Motor neuron (in vitro differentiated cells): ENCODE measurements at regions not wholly inside any gene's neighbourhood (a gene's known extent, or its start where the extent isn't known, plus 50 kb on each side); places are given as distances from the start of the nearest gene placed in this dataset.
A peak's percentile ranks its signal among the peaks of the same experiment; 100 is the strongest.

Experiments
- ATAC-seq, 8 experiments: fragments of 200-7000 bp; cut with Tn5 transposase; replicated peaks in 6 of 8; 2 replicates each; pipeline ENCODE4 v1.8.0; 2021; ENCODE audit warnings: mild to moderate bottlenecking in 8 of 8, moderate library complexity in 8 of 8
- H3K27ac ChIP-seq, 2 donors: fragments of 250-450 bp; sonication (Bioruptor Pico); 2 replicates each; pipeline ENCODE4 v1.9.0; 2021; ENCODE audit warnings: antibody characterized with exemption in 2 of 2, mild to moderate bottlenecking in 2 of 2, moderate library complexity in 1 of 2
- H3K4me1 ChIP-seq, 2 donors: fragments of 250-450 bp; sonication (Bioruptor Pico); replicated peaks in 1 of 2; 2 replicates each; pipeline ENCODE4 v1.6.1; 2021; ENCODE audit warnings: antibody characterized with exemption in 2 of 2, mild to moderate bottlenecking in 2 of 2, moderate library complexity in 1 of 2
- H3K4me3 ChIP-seq, 5 donors: fragments of 250-450 bp; sonication (Bioruptor Pico); 2 replicates each; pipeline ENCODE4 v1.9.0; 2021; ENCODE audit warnings: antibody characterized with exemption in 5 of 5, mild to moderate bottlenecking in 5 of 5, moderate library complexity in 4 of 5
- WGBS, 10 experiments: fragments of 450-650 bp; shearing (Covaris generic); methylation state at CpG; one replicate each; pipeline ENCODE4 v1.0.0; 2022; 5-methylcytosine and 5-hydroxymethylcytosine counted together
- in situ Hi-C, 9 experiments: fragments of 400-800 bp; cut with MboI; loops; one replicate each; pipeline ENCODE4 v1.15.0; 2021; ENCODE audit warnings: low sequenced_read_pairs in 9 of 9, low pct_unique_long_range_greater_than_20kb in 2 of 9; ENCODE audit not compliant: unreplicated experiment in 9 of 9

DNA sequence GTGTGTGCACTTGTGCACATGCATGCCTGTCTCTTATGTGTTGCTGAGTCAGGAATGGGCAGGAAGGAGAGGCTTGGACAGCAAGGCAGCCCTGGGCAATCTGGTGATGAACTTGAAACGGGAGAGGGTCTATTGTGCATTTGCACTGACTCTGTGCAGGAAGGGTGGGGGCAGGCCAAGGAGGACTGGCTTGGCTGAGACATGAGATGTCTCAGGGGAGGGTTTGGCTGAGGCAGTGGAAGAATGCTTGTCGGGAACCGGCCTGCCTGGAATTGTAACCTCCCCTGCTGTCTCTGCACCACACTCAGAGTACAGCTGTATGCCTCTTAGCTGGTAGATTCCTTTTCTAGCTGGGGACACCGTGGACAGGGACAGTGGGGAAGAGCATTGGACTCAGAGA lies 176.1 kb upstream of the TNP1 start:
- Histone ChIP-seq H3K4me1 (peaks cover 0 to 12% of the 10 kb centered on the region in 2 donors), H3K27ac (no peak overlapping the region), H3K4me3 (no peak overlapping the region)
- in situ Hi-C loops, result no loop called here
- WGBS, 10 experiments, result 0 to 48% (median 20%) methylated on average over 1 to 3 of the region's 4 CpGs; no CpG with 5 or more reads in 5 of the 10 experiments
- ATAC-seq, result peak; percentile 32 to 96 (median 74)

DNA sequence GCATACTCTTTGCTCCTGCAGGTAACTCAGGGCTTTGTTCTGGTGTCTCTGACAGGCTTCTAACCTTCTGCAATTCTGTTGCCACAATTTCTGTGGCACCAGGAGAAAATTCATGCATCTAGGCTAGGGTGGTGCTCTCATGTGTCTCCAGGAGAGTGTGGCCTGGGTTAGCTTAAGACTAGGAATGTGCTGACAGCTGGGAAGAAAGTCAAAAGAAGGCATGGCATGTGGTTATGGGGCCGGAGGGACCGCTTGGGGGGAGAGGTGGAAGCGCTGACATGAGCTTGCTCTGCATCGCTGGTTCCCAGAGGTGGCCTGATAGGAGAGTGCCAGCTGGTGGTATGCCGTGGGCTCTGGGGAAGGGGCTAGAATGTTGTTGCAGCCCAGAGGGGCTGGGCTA lies 173.3 kb upstream of the TNP1 start:
- H3K27ac ChIP-seq, result no peak overlapping the region
- WGBS, 10 experiments, result 20 to 91% (median 40%) methylated on average over 1 to 5 of the region's 5 CpGs; no CpG with 5 or more reads in 7 of the 10 experiments
- no peak overlapping the region for H3K4me3 ChIP-seq
- H3K4me1 ChIP-seq, result peaks cover 0 to 12% of the 10 kb centered on the region in 2 donors
- in situ Hi-C loops, result no loop called here
- no peak for ATAC-seq

DNA sequence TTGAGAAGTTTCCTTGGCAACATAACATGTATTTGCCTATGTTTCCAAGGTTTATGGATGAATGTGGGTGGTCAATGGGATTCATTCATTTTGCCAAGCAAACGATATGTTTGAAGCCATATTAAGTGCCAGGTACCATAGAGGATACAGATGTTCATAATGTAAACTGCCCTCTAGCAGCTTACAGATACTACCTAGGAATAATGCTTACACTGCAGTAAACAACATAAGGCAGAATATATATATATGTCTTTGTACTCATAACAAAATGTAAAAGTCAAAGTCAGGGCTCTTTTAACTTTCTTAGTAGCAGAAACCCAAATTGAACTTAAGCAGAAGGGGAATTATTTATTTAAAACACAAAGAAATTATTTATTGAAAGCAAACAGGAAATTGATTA lies 171.6 kb upstream of the TNP1 start:
- no peak for ATAC-seq
- in situ Hi-C loops, result no loop called here

DNA sequence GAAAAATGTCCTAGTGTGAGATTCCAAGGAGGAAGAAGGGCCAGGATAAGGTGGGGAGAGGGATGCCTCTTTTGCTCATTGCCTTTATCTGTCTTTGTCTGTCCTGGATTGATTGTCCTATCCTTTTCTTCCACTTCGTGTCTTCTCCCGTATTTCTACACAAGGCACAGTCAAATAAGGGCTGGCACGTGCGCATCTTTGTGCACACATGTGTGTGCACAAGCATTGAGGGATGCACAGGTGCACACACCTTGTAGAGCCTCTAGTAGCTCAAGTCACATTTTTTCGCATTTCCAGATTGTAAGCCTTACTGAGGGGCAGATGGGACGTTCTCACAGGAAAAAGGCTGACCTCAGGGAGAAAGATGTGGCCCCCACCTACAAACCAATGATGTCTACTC lies 170.2 kb upstream of the TNP1 start:
- no peak for ATAC-seq
- Histone ChIP-seq H3K4me3 (no peak overlapping the region), H3K4me1 (no peaks in the 10 kb centered on the region), H3K27ac (no peak overlapping the region)
- in situ Hi-C loops, result no loop called here
- 50 to 92% (median 73%) methylated on average over 1 to 6 of the region's 6 CpGs; no CpG with 5 or more reads in 3 of the 10 experiments for WGBS, 10 experiments

More for the DNA sequence above, 171.6 kb upstream of the TNP1 start:
- Histone ChIP-seq H3K27ac (no peak overlapping the region), H3K4me3 (no peak overlapping the region), H3K4me1 (peaks cover 0 to 7% of the 10 kb centered on the region in 2 donors)
- WGBS, 10 experiments, result 0 to 100% (median 73%) methylated on average over 1 of the region's 1 CpG; no CpG with 5 or more reads in 4 of the 10 experiments

DNA sequence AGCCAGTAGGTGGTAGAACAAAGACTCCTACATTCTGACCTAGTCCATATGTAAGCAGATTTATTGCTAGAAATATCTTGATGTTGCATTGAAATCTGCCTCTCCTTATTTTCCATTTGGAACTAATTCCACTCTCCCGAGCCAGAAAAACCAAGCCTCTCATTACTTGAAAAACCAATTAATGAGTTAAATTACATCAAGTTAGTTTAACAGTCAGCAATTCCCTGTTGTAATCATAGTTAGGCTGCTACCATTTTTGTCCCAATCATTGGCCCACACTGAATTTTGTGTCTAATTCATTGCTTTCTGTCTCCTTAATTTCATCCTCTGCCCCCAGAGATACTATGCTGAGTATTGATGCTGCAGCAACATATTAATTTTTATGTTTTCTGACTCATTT lies 168.3 kb upstream of the TNP1 start:
- ATAC-seq, result no peak
- in situ Hi-C loops, result no loop called here
- WGBS, 10 experiments, result 0 to 100% (median 83%) methylated on average over 1 of the region's 1 CpG; no CpG with 5 or more reads in 1 of the 10 experiments
- Histone ChIP-seq H3K27ac (no peak overlapping the region), H3K4me3 (no peak overlapping the region), H3K4me1 (no peaks in the 10 kb centered on the region)

DNA sequence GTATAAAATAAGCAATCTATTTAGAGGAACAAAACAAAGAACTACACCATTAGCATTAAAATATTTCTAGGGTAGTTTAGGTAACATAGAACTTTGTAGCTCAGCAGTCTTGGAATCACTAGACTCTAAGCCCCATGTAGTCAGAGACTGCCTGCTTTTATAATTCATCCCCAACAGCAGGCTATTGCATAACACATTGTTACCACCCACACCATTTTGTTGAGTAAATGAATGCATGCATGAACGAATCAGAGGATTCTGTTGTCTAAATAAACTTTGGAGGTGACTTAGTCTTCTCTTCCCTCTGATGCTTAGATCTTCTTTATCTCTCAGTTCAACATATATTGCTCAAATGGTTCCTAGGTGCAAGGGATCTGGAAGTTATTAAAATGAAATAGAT lies 167.6 kb upstream of the TNP1 start:
- no peak overlapping the region for H3K4me3 ChIP-seq
- no peak for ATAC-seq
- 0 to 83% (median 24%) methylated on average over 1 of the region's 1 CpG; no CpG with 5 or more reads in 2 of the 10 experiments for WGBS, 10 experiments
- in situ Hi-C loops, result no loop called here
- H3K27ac ChIP-seq, result no peak overlapping the region
- H3K4me1 ChIP-seq, result no peaks in the 10 kb centered on the region

DNA sequence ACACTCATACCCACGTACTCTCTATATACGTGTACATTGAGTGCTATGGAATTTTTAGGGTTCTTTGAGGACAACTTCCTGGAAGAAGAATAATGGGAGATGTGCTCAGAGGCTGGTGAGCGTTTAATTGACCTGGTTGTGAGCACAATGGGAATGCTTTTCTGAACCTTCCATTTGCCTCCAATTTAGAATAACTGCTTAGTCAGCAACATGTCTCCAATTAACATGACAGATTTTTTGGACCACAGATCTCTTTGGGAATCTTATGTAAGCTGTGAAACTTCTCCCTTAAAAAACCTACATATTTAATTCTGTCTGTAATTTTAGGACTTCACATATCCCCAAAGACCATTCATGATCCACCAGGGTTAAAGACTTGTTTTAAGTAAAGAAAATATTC lies 166.7 kb upstream of the TNP1 start:
- 0 to 100% (median 73%) methylated on average over 1 to 3 of the region's 3 CpGs for WGBS, 10 experiments
- no peak for ATAC-seq
- no peak overlapping the region for H3K27ac ChIP-seq
- in situ Hi-C loops, result no loop called here
- no peaks in the 10 kb centered on the region for H3K4me1 ChIP-seq
- H3K4me3 ChIP-seq, result no peak overlapping the region

DNA sequence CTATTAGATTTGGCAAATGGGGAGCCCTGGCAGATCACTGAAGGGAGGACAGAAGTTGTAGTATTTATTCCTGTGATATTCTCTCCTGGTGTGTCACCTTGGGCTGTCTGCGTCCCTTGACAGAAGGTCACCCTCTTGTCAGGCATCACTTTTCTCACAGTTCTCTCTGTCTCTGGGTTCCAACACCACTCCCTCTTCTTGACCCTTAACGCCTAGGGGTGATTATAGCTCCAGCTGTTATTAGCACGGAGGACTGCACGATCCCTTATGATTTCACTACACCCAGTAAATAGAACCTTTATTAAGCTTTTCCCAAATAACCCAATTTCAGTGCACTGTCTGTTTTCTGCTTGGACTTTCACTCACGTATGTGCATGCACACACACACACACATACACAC lies 166.3 kb upstream of the TNP1 start:
- in situ Hi-C loops, result no loop called here
- Histone ChIP-seq H3K27ac (no peak overlapping the region), H3K4me1 (no peaks in the 10 kb centered on the region), H3K4me3 (no peak overlapping the region)
- ATAC-seq, result no peak
- 40 to 100% (median 92%) methylated on average over 1 to 5 of the region's 5 CpGs; no CpG with 5 or more reads in 1 of the 10 experiments for WGBS, 10 experiments

DNA sequence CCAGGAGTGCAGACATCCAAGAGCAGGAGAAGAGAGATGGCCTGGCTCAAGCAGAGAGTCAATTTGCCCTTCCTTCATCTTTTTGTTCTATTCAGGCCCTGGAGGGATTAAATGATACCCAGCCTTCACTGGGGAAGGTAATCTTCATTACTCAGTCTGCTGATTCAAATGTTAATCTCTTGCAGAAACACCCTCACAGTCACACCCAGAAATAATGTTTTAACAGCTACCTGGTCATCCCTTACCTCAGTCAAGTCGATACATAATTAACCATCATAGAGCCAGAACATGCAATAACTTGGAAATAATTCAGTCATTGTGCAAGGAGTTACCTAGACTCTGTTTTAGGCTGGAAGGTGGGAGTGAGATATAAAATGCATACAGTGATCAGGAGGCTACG lies 163.7 kb upstream of the TNP1 start:
- H3K4me3 ChIP-seq, result no peak overlapping the region
- no peaks in the 10 kb centered on the region for H3K4me1 ChIP-seq
- WGBS, 10 experiments, result 33 to 93% (median 80%) methylated on average over 1 to 2 of the region's 2 CpGs; no CpG with 5 or more reads in 2 of the 10 experiments
- ATAC-seq, result no peak
- no peak overlapping the region for H3K27ac ChIP-seq
- in situ Hi-C loops, result no loop called here

DNA sequence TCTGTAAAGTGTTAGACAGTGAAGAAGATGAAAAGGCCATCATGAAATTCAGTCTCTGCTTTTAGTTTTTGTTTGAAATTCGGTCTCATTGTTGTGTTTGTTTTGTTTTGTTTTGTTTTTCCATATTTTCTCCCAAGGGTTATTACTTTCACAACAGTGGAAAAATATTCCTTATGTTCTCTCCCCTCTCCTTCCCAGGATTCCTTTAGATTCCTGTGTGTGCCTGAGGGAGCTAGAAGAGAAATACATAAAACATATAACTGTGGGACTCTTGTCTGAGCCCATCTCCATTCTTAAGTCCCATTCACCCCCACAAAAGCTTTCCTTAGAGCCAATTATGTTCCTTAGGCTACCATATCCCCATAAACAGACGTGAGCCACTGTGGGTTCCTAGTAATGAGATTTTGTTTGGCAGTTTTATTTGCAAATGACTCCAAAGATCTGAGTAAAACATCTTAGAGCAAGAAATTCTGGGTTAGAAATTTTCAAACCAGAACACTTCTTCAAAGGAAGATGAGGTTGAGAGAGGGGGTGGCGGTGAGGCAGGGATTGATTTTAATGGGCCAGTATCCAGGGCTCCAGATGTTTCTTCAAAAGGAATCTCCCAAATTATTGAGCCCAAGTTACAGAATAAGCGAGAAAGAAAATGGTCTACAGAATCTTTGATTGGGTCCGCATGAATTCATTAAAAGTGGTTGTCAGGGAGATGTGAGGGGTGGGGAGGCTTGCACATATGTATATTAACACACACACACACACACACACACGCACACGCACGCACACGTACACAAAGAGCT lies 157.8 kb upstream of the TNP1 start:
- Histone ChIP-seq H3K27ac (no peak overlapping the region), H3K4me1 (no peaks in the 10 kb centered on the region), H3K4me3 (no peak overlapping the region)
- in situ Hi-C loops, result no loop called here
- ATAC-seq, result peak in 2 of 8 experiments; percentile 43 to 63
- WGBS, 10 experiments, result 17 to 92% (median 78%) methylated on average over 1 to 9 of the region's 9 CpGs

DNA sequence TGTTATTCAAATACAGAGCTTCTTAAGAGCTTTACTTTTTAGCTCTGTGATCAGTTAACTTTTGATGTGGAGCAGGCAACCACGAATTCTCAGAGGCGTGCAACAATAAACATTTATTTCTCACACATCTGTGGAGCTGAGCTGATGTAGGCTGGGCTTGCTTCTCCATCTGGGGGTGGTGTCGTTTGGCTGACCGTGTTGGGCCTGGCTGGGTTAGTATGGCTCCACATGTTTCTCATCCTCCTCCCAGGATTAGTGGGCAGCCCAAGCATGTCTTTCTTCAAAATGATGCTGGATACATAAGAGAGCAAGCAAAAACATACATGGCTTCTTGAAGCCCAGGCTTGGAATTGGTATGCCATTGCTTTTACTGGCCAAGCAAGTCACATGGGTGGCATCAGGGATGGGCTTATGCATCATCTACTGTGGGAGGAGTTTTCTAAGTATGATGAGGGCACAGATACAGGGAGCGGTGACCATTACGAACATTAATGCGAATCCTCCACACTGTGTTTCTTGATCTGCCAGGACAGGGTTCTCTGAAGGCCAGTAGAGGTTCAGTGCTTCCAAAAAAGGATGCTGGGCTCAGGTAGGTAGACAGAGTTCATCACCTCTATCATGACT lies 157.0 kb upstream of the TNP1 start:
- no peaks in the 10 kb centered on the region for H3K4me1 ChIP-seq
- ATAC-seq, result peak in 2 of 8 experiments; percentile 71 to 87
- in situ Hi-C loops, result no loop called here
- no peak overlapping the region for H3K27ac ChIP-seq
- WGBS, 10 experiments, result 40 to 76% (median 67%) methylated on average over 2 to 7 of the region's 7 CpGs; no CpG with 5 or more reads in 3 of the 10 experiments
- no peak overlapping the region for H3K4me3 ChIP-seq

DNA sequence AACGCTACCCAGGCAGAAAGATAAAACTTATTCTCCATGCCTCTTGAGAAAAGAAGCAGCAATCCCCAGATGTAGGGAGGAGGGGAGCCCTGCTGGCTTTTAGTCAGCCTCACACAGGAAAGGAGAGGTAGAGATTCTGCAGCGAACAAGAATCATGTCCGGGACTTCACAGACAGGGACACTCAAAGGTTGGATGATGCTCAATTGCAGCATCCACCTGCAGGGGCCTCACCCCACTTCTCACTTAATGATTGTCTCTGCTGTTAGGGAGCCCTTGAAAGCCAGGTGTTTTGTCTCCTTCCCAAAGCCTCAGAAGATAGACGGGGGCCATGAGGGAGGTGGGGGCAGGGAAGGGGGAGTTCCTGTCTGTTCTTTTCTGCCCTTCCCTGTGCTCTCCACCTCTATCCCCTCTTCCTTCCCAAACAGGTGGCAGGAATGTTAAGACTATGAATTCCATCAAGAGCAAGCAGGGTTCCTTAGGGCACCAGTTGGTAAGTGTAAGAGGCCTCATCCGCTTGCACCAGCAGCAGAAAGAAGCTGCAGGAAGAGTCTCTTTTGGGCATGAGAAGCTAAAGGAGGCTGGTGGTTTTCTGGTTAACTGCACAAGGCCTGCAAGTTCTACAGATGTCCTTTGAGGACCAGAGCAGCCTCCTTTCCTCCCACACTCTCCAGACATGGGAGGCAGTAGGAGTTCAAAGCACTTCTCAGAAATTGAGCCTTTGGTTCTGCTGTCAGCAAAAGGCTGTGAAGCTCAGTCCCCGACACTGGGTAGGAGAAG lies 154.7 kb upstream of the TNP1 start:
- in situ Hi-C loops, result no loop called here
- no peak overlapping the region for H3K27ac ChIP-seq
- H3K4me1 ChIP-seq, result no peaks in the 10 kb centered on the region
- WGBS, 10 experiments, result 76 to 100% (median 96%) methylated on average over 1 to 4 of the region's 6 CpGs; no CpG with 5 or more reads in 1 of the 10 experiments
- H3K4me3 ChIP-seq, result no peak overlapping the region
- no peak for ATAC-seq

DNA sequence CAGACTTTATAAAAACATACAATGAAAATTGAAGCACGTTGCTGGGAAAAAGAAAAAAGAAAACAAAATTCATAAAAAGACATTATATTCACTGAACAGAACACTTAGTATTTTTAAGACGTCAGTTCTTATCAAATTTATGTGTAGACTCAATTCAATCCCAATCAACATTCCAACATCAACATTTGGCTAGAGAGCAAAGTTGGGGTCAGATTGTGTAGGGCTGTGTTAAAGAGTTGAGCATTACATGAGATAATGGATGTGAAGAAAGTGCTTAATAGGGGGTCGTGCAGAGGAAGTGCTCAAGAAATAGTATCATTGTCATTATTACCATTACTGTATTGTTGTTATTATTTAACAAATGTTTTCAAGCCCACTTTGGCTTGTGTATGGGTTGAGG lies 154.1 kb upstream of the TNP1 start:
- Histone ChIP-seq H3K4me1 (no peaks in the 10 kb centered on the region), H3K27ac (no peak overlapping the region), H3K4me3 (no peak overlapping the region)
- no peak for ATAC-seq
- WGBS, 10 experiments, result 17 to 100% (median 82%) methylated on average over 1 to 3 of the region's 3 CpGs
- in situ Hi-C loops, result no loop called here
